GM23338 (cell line): ENCODE measurements at regions not wholly inside any gene's neighbourhood (a gene's known extent, or its start where the extent isn't known, plus 50 kb on each side); places are given as distances from the start of the nearest gene placed in this dataset.
A peak's percentile ranks its signal among the peaks of the same experiment; 100 is the strongest.

Experiments
- ATAC-seq: fragments of 200-7000 bp; cut with Tn5 transposase; 3 replicates; pipeline ENCODE4 v1.9.1; 2020
- DNase-seq: peaks from one replicate; pipeline ENCODE4 v3.0.0-alpha.2; 2015; ENCODE audit warnings: low spot score
- H2AFZ ChIP-seq: fragments of 200-600 bp; sonication (generic); 2 replicates; pipeline ENCODE4 v1.8.0; 2016; ENCODE audit warnings: antibody characterized with exemption, mild to moderate bottlenecking, moderate library complexity
- H3F3A ChIP-seq: fragments of 200-600 bp; sonication (generic); replicated peaks from 2 replicates; pipeline ENCODE4 v1.8.0; 2017; ENCODE audit warnings: antibody characterized with exemption, mixed run types, low read depth
- H3K27ac ChIP-seq: fragments of 200-600 bp; sonication (generic); 2 replicates; pipeline ENCODE4 v1.6.1; 2016; ENCODE audit warnings: low read depth
- H3K27me3 ChIP-seq: fragments of 200-600 bp; sonication (generic); 2 replicates; pipeline ENCODE4 v1.8.0; 2016; ENCODE audit warnings: mild to moderate bottlenecking, mixed run types, moderate library complexity; ENCODE audit not compliant: insufficient read depth
- H3K36me3 ChIP-seq: fragments of 200-600 bp; sonication (generic); 2 replicates; pipeline ENCODE4 v1.8.0; 2016; ENCODE audit warnings: mild to moderate bottlenecking; ENCODE audit not compliant: insufficient read depth
- H3K4me1 ChIP-seq: fragments of 200-600 bp; sonication (generic); 2 replicates; pipeline ENCODE4 v1.8.0; 2016; ENCODE audit warnings: mild to moderate bottlenecking, moderate library complexity; ENCODE audit not compliant: insufficient read depth
- H3K4me2 ChIP-seq: fragments of 200-600 bp; sonication (generic); 2 replicates; pipeline ENCODE4 v1.7.1; 2017; ENCODE audit warnings: mixed run types
- H3K4me3 ChIP-seq: fragments of 200-600 bp; sonication (generic); 2 replicates; pipeline ENCODE4 v1.6.1; 2016; ENCODE audit warnings: mixed run types
- H3K79me2 ChIP-seq: fragments of 200-600 bp; sonication (generic); replicated peaks from 2 replicates; pipeline ENCODE4 v1.8.0; 2017; ENCODE audit warnings: mild to moderate bottlenecking; ENCODE audit not compliant: insufficient read depth
- H3K9me2 ChIP-seq: fragments of 200-600 bp; sonication (generic); 2 replicates; pipeline ENCODE4 v1.8.0; 2017; ENCODE audit not compliant: insufficient read depth
- H4K20me1 ChIP-seq: fragments of 200-600 bp; sonication (generic); replicated peaks from 2 replicates; pipeline ENCODE4 v1.8.0; 2017; ENCODE audit warnings: mild to moderate bottlenecking; ENCODE audit not compliant: insufficient read depth
- H3K27ac Mint-ChIP-seq: 2 replicates; pipeline ENCODE4 v1.8.0; 2020; ENCODE audit warnings: inconsistent platforms, mild to moderate bottlenecking, moderate library complexity, mixed read lengths
- H3K27me3 Mint-ChIP-seq: 3 replicates; pipeline ENCODE4 v1.8.0; 2022; ENCODE audit warnings: low read depth, mild to moderate bottlenecking, moderate library complexity, mixed read lengths, inconsistent platforms; ENCODE audit not compliant: insufficient read depth, poor library complexity
- H3K36me3 Mint-ChIP-seq: 3 replicates; pipeline ENCODE4 v1.8.0; 2021; ENCODE audit warnings: low read depth, mild to moderate bottlenecking, inconsistent platforms, moderate library complexity, mixed read lengths
- H3K4me1 Mint-ChIP-seq: 3 replicates; pipeline ENCODE4 v1.8.0; 2020; ENCODE audit warnings: mild to moderate bottlenecking, inconsistent platforms, mixed read lengths
- H3K4me3 Mint-ChIP-seq: 3 replicates; pipeline ENCODE4 v1.8.0; 2021; ENCODE audit warnings: moderate library complexity, mild to moderate bottlenecking, inconsistent platforms, mixed read lengths
- H3K9me3 Mint-ChIP-seq: 3 replicates; pipeline ENCODE4 v1.8.0; 2020; ENCODE audit warnings: moderate library complexity, mild to moderate bottlenecking, inconsistent platforms, mixed read lengths
- EZH2phosphoT487 ChIP-seq: fragments of 200-600 bp; sonication (generic); IDR thresholded peaks from one replicate; pipeline ENCODE4 v1.8.1; 2018; ENCODE audit warnings: antibody characterized with exemption; ENCODE audit not compliant: unreplicated experiment
- JUNB ChIP-seq: IDR thresholded peaks from one replicate; pipeline ENCODE4 v1.6.1; 2016; ENCODE audit warnings: antibody characterized with exemption; ENCODE audit not compliant: unreplicated experiment
- NANOG ChIP-seq: IDR thresholded peaks from 2 replicates; pipeline ENCODE4 v1.6.1; 2016; ENCODE audit warnings: antibody characterized with exemption, borderline replicate concordance
- REST ChIP-seq: IDR thresholded peaks from one replicate; pipeline ENCODE4 v1.6.1; 2018; ENCODE audit warnings: antibody characterized with exemption; ENCODE audit not compliant: unreplicated experiment
- ZNF462 ChIP-seq: fragments of 250-450 bp; sonication (Bioruptor Pico); IDR thresholded peaks from 2 replicates; pipeline ENCODE4 v1.5.0; 2020; ENCODE audit warnings: mild to moderate bottlenecking, moderate library complexity

GRCh38 chr11:93065074-93065674 is 95.7 kb downstream of the MTNR1B start (continued):
- peak; percentile 87 for TF ChIP-seq ZNF462 (CRISPR knock-in tag)

- Mint-ChIP-seq H3K9me3 (peaks cover 6% of the 10 kb centered on the region; the same call in 2 of the 3 replicates), H3K4me3 (no peak overlapping the region), H3K36me3 (peaks cover 14% of the 10 kb centered on the region), H3K27ac (no peak overlapping the region), H3K27me3 (no peaks in the 10 kb centered on the region), H3K4me1 (peaks cover 35% of the 10 kb centered on the region)
- no peaks in the 10 kb centered on the region for H3K27me3 ChIP-seq
- ATAC-seq = no peak
- peaks cover 3% of the 10 kb centered on the region; the same call in 1 of the 2 replicates for H3K9me2 ChIP-seq
- H3K4me3 ChIP-seq = no peak overlapping the region
- H2AFZ ChIP-seq = no peak overlapping the region
- no peaks in the 10 kb centered on the region for H3K36me3 ChIP-seq
- H3K79me2 ChIP-seq = no peaks in the 10 kb centered on the region
- H3K4me1 ChIP-seq = peaks cover 30% of the 10 kb centered on the region
- DNase-seq = no peak
- no peak overlapping the region for H3K27ac ChIP-seq
- no peaks in the 10 kb centered on the region for H4K20me1 ChIP-seq
- H3F3A ChIP-seq = peaks cover 5% of the 10 kb centered on the region; the same call in 1 of the 2 replicates
- no peak overlapping the region for H3K4me2 ChIP-seq
- no peak for TF ChIP-seq JUNB
- TF ChIP-seq NANOG = no peak
- no peak for TF ChIP-seq EZH2phosphoT487
- no peak for TF ChIP-seq ZNF462 (CRISPR knock-in tag)
- TF ChIP-seq REST = no peak
Observed at GRCh38 chr11:93067881-93068390, 98.5 kb downstream of the MTNR1B start.
